ENCODE measurements at regions not wholly inside any gene's neighbourhood (a gene's known extent, or its start where the extent isn't known, plus 50 kb on each side); places are given as distances from the start of the nearest gene placed in this dataset.

- in situ Hi-C loops (cut with HindIII; ENCODE audit: low pct_unique_long_range_greater_than_20kb, low sequenced_read_pairs), result no loop called here
Measured at GRCh38 chr7:124550036-124550435, 215.6 kb downstream of the GPR37 start.

GRCh38 chr7:124542476-124542875 is 223.1 kb downstream of the GPR37 start:
- in situ Hi-C loops (cut with HindIII; ENCODE audit: low pct_unique_long_range_greater_than_20kb, low sequenced_read_pairs), result no loop called here
- no peak for DNase-seq (ENCODE audit: low read depth)

More at GRCh38 chr7:124550036-124550435, 215.6 kb downstream of the GPR37 start:
- no peak for DNase-seq (ENCODE audit: low read depth)

- peak; percentile 22 for DNase-seq (ENCODE audit: low read depth)
- in situ Hi-C loops (cut with HindIII; ENCODE audit: low pct_unique_long_range_greater_than_20kb, low sequenced_read_pairs), result no loop called here
Measured at GRCh38 chr7:124536156-124536762, 229.3 kb downstream of the GPR37 start.

GRCh38 chr7:124532166-124532565 is 233.4 kb downstream of the GPR37 start:
- in situ Hi-C loops (cut with HindIII; ENCODE audit: low pct_unique_long_range_greater_than_20kb, low sequenced_read_pairs), result no loop called here
- no peak for DNase-seq (ENCODE audit: low read depth)

GRCh38 chr7:124516911-124517310 is 248.7 kb downstream of the GPR37 start:
- in situ Hi-C loops (cut with HindIII; ENCODE audit: low pct_unique_long_range_greater_than_20kb, low sequenced_read_pairs), result no loop called here

GRCh38 chr7:124515106-124515830 is 250.3 kb downstream of the GPR37 start:
- DNase-seq (ENCODE audit: low read depth), result no peak
- in situ Hi-C loops (cut with HindIII; ENCODE audit: low pct_unique_long_range_greater_than_20kb, low sequenced_read_pairs), result no loop called here

More at GRCh38 chr7:124516911-124517310, 248.7 kb downstream of the GPR37 start:
- DNase-seq (ENCODE audit: low read depth), result no peak

- in situ Hi-C loops (cut with HindIII; ENCODE audit: low pct_unique_long_range_greater_than_20kb, low sequenced_read_pairs), result no loop called here
- no peak for DNase-seq (ENCODE audit: low read depth)
Measured at GRCh38 chr7:124514471-124514870, 251.1 kb downstream of the GPR37 start.

- no peak for DNase-seq (ENCODE audit: low read depth)
- in situ Hi-C loops (cut with HindIII; ENCODE audit: low pct_unique_long_range_greater_than_20kb, low sequenced_read_pairs), result no loop called here
Measured at GRCh38 chr7:124497176-124497575, 268.4 kb downstream of the GPR37 start.

GRCh38 chr7:124489925-124490324 is 275.7 kb downstream of the GPR37 start:
- DNase-seq (ENCODE audit: low read depth), result peak; percentile 8
- in situ Hi-C loops (cut with HindIII; ENCODE audit: low pct_unique_long_range_greater_than_20kb, low sequenced_read_pairs), result no loop called here

GRCh38 chr7:124489082-124489819 is 276.3 kb downstream of the GPR37 start:
- in situ Hi-C loops (cut with HindIII; ENCODE audit: low pct_unique_long_range_greater_than_20kb, low sequenced_read_pairs), result no loop called here
- DNase-seq (ENCODE audit: low read depth), result no peak

- in situ Hi-C loops (cut with HindIII; ENCODE audit: low pct_unique_long_range_greater_than_20kb, low sequenced_read_pairs), result no loop called here
- no peak for DNase-seq (ENCODE audit: low read depth)
Measured at GRCh38 chr7:124482229-124482628, 283.4 kb downstream of the GPR37 start.

- no peak for DNase-seq (ENCODE audit: low read depth)
- in situ Hi-C loops (cut with HindIII; ENCODE audit: low pct_unique_long_range_greater_than_20kb, low sequenced_read_pairs), result no loop called here
Measured at GRCh38 chr7:124480821-124481290, 284.7 kb downstream of the GPR37 start.

- DNase-seq (ENCODE audit: low read depth), result no peak
- in situ Hi-C loops (cut with HindIII; ENCODE audit: low pct_unique_long_range_greater_than_20kb, low sequenced_read_pairs), result no loop called here
Measured at GRCh38 chr7:124480036-124480820, 285.4 kb downstream of the GPR37 start.

GRCh38 chr7:124462249-124462648 is 303.3 kb downstream of the GPR37 start:
- in situ Hi-C loops (cut with HindIII; ENCODE audit: low pct_unique_long_range_greater_than_20kb, low sequenced_read_pairs), result no loop called here
- peak; percentile 34 for DNase-seq (ENCODE audit: low read depth)

GRCh38 chr7:124460555-124460954 is 305.0 kb downstream of the GPR37 start:
- no peak for DNase-seq (ENCODE audit: low read depth)
- in situ Hi-C loops (cut with HindIII; ENCODE audit: low pct_unique_long_range_greater_than_20kb, low sequenced_read_pairs), result no loop called here

GRCh38 chr7:124460056-124460450 is 305.5 kb downstream of the GPR37 start:
- no peak for DNase-seq (ENCODE audit: low read depth)
- in situ Hi-C loops (cut with HindIII; ENCODE audit: low pct_unique_long_range_greater_than_20kb, low sequenced_read_pairs), result no loop called here

GRCh38 chr7:124459101-124460055 is 306.2 kb downstream of the GPR37 start:
- DNase-seq (ENCODE audit: low read depth), result peak; percentile 95
- in situ Hi-C loops (cut with HindIII; ENCODE audit: low pct_unique_long_range_greater_than_20kb, low sequenced_read_pairs), result no loop called here

Data from Caki2 (cell line).